A673 (cell line): ENCODE measurements at regions not wholly inside any gene's neighbourhood (a gene's known extent, or its start where the extent isn't known, plus 50 kb on each side); places are given as distances from the start of the nearest gene placed in this dataset.

ENCODE experiments used
- BruUV-seq: library from RNA; stranded (reverse); fragments of 400-500 nt; replicated peaks from 2 replicates; lab custom pipeline; 2021; lab: Mats Ljungman, UMichigan
- CTCF ChIA-PET: fragments of 300-600 bp; sonication (Branson Sonifier 250); formaldehyde crosslinking; loops from one replicate; lab custom pipeline; 2022; ENCODE audit warnings: antibody characterized with exemption; lab: Charles Lee
- POLR2A ChIA-PET: fragments of 300-600 bp; sonication (Branson Sonifier 250); formaldehyde crosslinking; loops from one replicate; lab custom pipeline; 2022; ENCODE audit warnings: antibody characterized with exemption; ENCODE audit not compliant: low non-redundant PET; lab: Charles Lee
- DNase-seq: peaks from one replicate; pipeline ENCODE4 v3.0.0-alpha.2; 2015; ENCODE audit warnings: low spot score
- H3K27ac ChIP-seq: fragments of 200-600 bp; sonication (generic); 2 replicates; pipeline ENCODE4 v1.5.1; 2016; ENCODE audit warnings: mixed run types, low read depth, mild to moderate bottlenecking, mixed read lengths, antibody characterized with exemption, low read length; ENCODE audit not compliant: poor library complexity, severe bottlenecking
- H3K27me3 ChIP-seq: fragments of 200-600 bp; sonication (generic); replicated peaks from 2 replicates; pipeline ENCODE4 v1.6.1; 2017; ENCODE audit warnings: mixed run types, low read depth, mild to moderate bottlenecking, mixed read lengths, antibody characterized with exemption, low read length; ENCODE audit not compliant: insufficient read depth, poor library complexity
- H3K36me3 ChIP-seq: fragments of 200-600 bp; sonication (generic); 2 replicates; pipeline ENCODE4 v1.6.1; 2016; ENCODE audit warnings: mixed run types, mild to moderate bottlenecking, mixed read lengths, antibody characterized with exemption, low read length; ENCODE audit not compliant: insufficient read depth, poor library complexity, severe bottlenecking
- H3K4me1 ChIP-seq: fragments of 200-600 bp; sonication (generic); 2 replicates; pipeline ENCODE4 v1.6.1; 2017; ENCODE audit warnings: mixed run types, mild to moderate bottlenecking, mixed read lengths, antibody characterized with exemption, low read length; ENCODE audit not compliant: insufficient read depth, poor library complexity, severe bottlenecking
- H3K4me3 ChIP-seq: fragments of 200-600 bp; sonication (generic); 2 replicates; pipeline ENCODE4 v1.5.1; 2016; ENCODE audit warnings: low read depth, mixed run types, mild to moderate bottlenecking, mixed read lengths, low read length; ENCODE audit not compliant: poor library complexity, severe bottlenecking
- H3K9me3 ChIP-seq: fragments of 200-600 bp; sonication (generic); 2 replicates; pipeline ENCODE4 v1.6.1; 2016; ENCODE audit warnings: mixed run types, low read depth, mild to moderate bottlenecking, mixed read lengths, antibody characterized with exemption, low read length; ENCODE audit not compliant: poor library complexity, severe bottlenecking
- EZH2 ChIP-seq: fragments of 200-600 bp; sonication (generic); IDR thresholded peaks from 2 replicates; pipeline ENCODE4 v1.6.1; 2017; ENCODE audit warnings: borderline replicate concordance, low read depth, mild to moderate bottlenecking, mixed read lengths, antibody characterized with exemption, low read length; ENCODE audit not compliant: poor library complexity, severe bottlenecking
- intact Hi-C: fragments of 100-400 bp; cut with micrococcal nuclease; formaldehyde crosslinking; loops from one replicate; pipeline ENCODE4 v1.10.0; 2022; ENCODE audit not compliant: unreplicated experiment
- TF ChIP-seq, protein P1 (sequence below): fragments of 300-800, 200-600 bp; sonication (generic); conservative IDR thresholded peaks from 2 replicates; pipeline ENCODE4 v1.5.1; 2017; ENCODE audit warnings: low read depth, mild to moderate bottlenecking, antibody characterized with exemption, low read length, moderate library complexity, mixed read lengths

DNA sequence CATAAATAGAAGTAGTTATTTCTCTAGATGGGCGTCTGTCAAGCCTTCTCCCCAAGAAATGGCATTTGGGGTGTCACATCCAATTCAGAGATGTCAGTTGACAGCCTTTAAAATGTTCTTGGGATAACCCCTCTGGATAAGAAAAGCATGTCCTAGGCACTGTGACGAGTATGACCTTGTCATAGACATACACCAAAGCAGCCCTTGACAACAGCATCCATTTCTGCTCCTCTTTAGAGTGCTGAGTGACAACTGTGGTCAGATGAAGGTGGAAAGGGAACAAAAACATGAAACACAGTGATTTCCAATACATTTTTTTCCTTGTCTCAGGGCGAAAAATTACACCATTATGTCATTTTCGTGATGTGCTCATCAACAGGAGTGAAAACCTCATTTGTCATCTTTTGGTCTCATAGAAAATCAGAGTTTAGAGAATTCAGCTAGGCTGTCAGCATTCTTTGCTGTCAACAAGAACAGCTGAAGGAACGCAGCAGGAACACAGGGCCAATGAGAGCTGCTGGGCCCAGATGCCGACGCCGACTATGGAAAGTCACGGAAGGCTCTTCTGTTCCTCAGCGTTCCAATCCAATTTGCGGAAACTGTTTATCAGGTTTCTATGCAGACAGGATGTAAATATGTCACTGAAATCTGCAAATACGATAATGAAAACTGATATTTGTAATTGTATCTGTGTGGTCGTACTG lies 193.2 kb downstream of the ICOS start:
- intact Hi-C loops: no loop called here
- BruUV-seq: no TSS peak
- no peak overlapping the region for H3K27ac ChIP-seq
- no peaks in the 10 kb centered on the region for H3K9me3 ChIP-seq
- no peak overlapping the region for H3K4me3 ChIP-seq
- TF ChIP-seq EZH2: no peak
- TF ChIP-seq, protein P1, sequence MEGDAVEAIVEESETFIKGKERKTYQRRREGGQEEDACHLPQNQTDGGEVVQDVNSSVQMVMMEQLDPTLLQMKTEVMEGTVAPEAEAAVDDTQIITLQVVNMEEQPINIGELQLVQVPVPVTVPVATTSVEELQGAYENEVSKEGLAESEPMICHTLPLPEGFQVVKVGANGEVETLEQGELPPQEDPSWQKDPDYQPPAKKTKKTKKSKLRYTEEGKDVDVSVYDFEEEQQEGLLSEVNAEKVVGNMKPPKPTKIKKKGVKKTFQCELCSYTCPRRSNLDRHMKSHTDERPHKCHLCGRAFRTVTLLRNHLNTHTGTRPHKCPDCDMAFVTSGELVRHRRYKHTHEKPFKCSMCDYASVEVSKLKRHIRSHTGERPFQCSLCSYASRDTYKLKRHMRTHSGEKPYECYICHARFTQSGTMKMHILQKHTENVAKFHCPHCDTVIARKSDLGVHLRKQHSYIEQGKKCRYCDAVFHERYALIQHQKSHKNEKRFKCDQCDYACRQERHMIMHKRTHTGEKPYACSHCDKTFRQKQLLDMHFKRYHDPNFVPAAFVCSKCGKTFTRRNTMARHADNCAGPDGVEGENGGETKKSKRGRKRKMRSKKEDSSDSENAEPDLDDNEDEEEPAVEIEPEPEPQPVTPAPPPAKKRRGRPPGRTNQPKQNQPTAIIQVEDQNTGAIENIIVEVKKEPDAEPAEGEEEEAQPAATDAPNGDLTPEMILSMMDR: no peak
- POLR2A ChIA-PET: no interaction called here
- no peaks in the 10 kb centered on the region for H3K27me3 ChIP-seq
- no peaks in the 10 kb centered on the region for H3K36me3 ChIP-seq
- CTCF ChIA-PET: no interaction called here
- H3K4me1 ChIP-seq: no peaks in the 10 kb centered on the region
- no peak for DNase-seq

DNA sequence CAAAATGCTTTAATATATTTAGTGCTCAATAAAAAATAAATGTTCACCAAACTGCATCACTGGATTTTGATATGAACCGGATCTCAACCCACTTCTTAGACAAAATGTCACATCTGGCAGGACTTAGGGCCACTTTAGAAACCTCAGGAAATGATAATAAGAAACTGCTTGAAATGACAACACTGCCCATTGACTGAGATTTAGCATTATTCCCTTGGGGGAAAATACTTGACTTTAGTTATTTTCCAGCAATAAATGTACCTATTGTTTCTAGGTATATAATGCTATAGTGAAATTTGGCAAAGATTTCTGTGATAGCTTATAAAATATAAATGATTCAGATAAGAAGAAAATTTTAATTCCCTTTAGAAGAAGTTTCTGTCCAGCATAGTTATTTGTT lies 195.1 kb downstream of the ICOS start:
- intact Hi-C loops: no loop called here
- H3K9me3 ChIP-seq: no peaks in the 10 kb centered on the region
- no peak overlapping the region for H3K27ac ChIP-seq
- no peaks in the 10 kb centered on the region for H3K36me3 ChIP-seq
- DNase-seq: no peak
- no peaks in the 10 kb centered on the region for H3K27me3 ChIP-seq
- CTCF ChIA-PET: no interaction called here
- POLR2A ChIA-PET: no interaction called here
- no TSS peak for BruUV-seq
- no peak for TF ChIP-seq EZH2
- TF ChIP-seq, protein P1: no peak
- no peak overlapping the region for H3K4me3 ChIP-seq
- no peaks in the 10 kb centered on the region for H3K4me1 ChIP-seq

GRCh38 chr2:204133476-204133875 lies 196.9 kb downstream of the ICOS start:
- DNase-seq: no peak
- POLR2A ChIA-PET: no interaction called here
- Histone ChIP-seq H3K27me3 (no peaks in the 10 kb centered on the region), H3K4me3 (no peak overlapping the region), H3K36me3 (no peaks in the 10 kb centered on the region), H3K9me3 (no peaks in the 10 kb centered on the region), H3K4me1 (no peaks in the 10 kb centered on the region), H3K27ac (no peak overlapping the region)
- no TSS peak for BruUV-seq
- CTCF ChIA-PET: no interaction called here
- no peak for TF ChIP-seq EZH2
- TF ChIP-seq, protein P1: no peak
- intact Hi-C loops: no loop called here
